Gastroesophageal sphincter (tissue), 4 donors: ENCODE measurements at regions not wholly inside any gene's neighbourhood (a gene's known extent, or its start where the extent isn't known, plus 50 kb on each side); places are given as distances from the start of the nearest gene placed in this dataset.

ENCODE experiments used
- ATAC-seq: fragments of 150-250 bp; one replicate; pipeline ENCODE4 v1.9.1; 2016; ENCODE audit warnings: mild to moderate bottlenecking, moderate library complexity
- H3K27ac ChIP-seq, 4 donors: fragments of 200-600 bp; sonication (generic) in 3 of 4; 1 replicate in 3 of 4; 2 replicates in 1 of 4; pipeline ENCODE4 v1.5.1; 2016 to 2019
- H3K27me3 ChIP-seq: fragments of 200-600 bp; sonication (generic); one replicate; pipeline ENCODE4 v1.5.1; 2019
- H3K36me3 ChIP-seq, 2 donors: fragments of 200-600 bp; sonication (generic); one replicate each; pipeline ENCODE4 v1.5.1; 2019; ENCODE audit warnings: control low read depth in 1 of 2
- H3K4me1 ChIP-seq, 3 donors: fragments of 200-600 bp; sonication (generic); 1 replicate in 2 of 3; 2 replicates in 1 of 3; pipeline ENCODE4 v1.5.1; 2016 to 2019; ENCODE audit warnings: control low read depth in 2 of 3
- H3K4me3 ChIP-seq, 2 donors: fragments of 200-600 bp; sonication (generic); one replicate each; pipeline ENCODE4 v1.5.1; 2019; ENCODE audit warnings: mild to moderate bottlenecking in 1 of 2, moderate library complexity in 1 of 2
- H3K9me3 ChIP-seq, 3 donors: fragments of 200-600 bp; sonication (generic); one replicate each; pipeline ENCODE4 v1.5.1; 2017 to 2019; ENCODE audit warnings: control low read depth in 2 of 3
- CTCF ChIP-seq, 4 experiments: fragments of 200-600 bp in 2 of 4; fragments of 450-650 bp in 2 of 4; sonication (generic) in 1 of 4; IDR thresholded peaks; one replicate each; pipeline ENCODE4 v1.5.1; 2017 to 2019; ENCODE audit warnings: antibody characterized with exemption in 4 of 4, mild to moderate bottlenecking in 2 of 4, moderate library complexity in 2 of 4
- EP300 ChIP-seq: sonication (generic); formaldehyde crosslinking; IDR thresholded peaks from one replicate; pipeline ENCODE4 v1.6.1; 2017; ENCODE audit warnings: antibody characterized with exemption, mild to moderate bottlenecking
- POLR2A ChIP-seq, 2 donors: fragments of 450-650 bp; IDR thresholded peaks; one replicate each; pipeline ENCODE4 v1.6.1; 2017; ENCODE audit warnings: antibody characterized with exemption in 2 of 2, mild to moderate bottlenecking in 2 of 2, moderate library complexity in 1 of 2
- POLR2AphosphoS5 ChIP-seq: sonication (generic); formaldehyde crosslinking; IDR thresholded peaks from one replicate; pipeline ENCODE4 v1.6.1; 2017; ENCODE audit warnings: antibody characterized with exemption
- WGBS, 2 donors: methylation state at CpG; one replicate each; pipeline ENCODE4 v1.1.5; 2018; ENCODE audit warnings: low coverage in 1 of 2; 5-methylcytosine and 5-hydroxymethylcytosine counted together

DNA sequence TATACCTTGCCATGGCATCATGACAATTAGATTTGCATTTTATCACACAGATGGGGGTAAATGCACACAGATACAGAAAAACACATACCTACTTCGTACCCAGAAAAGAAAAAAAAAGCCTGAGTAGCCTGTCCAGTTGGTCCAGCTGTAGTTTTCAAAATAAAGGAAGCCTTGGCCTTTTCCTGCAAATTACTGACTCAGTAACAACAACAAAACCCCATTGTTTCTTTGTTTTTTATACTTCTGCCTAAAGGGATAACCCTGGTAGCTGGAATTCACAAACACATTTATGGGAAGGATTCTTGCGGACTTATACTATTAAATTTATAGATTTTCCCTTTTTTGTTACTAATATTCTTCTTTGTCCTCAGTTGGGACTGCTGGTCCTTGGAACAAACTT is 156.4 kb upstream of the PCDH10 start:
- TF ChIP-seq POLR2A (IDR thresholded peaks at IDR 0.05): no peak
- no peak for TF ChIP-seq POLR2AphosphoS5
- TF ChIP-seq CTCF (IDR thresholded peaks at IDR 0.05): no peak
- TF ChIP-seq EP300: no peak

DNA sequence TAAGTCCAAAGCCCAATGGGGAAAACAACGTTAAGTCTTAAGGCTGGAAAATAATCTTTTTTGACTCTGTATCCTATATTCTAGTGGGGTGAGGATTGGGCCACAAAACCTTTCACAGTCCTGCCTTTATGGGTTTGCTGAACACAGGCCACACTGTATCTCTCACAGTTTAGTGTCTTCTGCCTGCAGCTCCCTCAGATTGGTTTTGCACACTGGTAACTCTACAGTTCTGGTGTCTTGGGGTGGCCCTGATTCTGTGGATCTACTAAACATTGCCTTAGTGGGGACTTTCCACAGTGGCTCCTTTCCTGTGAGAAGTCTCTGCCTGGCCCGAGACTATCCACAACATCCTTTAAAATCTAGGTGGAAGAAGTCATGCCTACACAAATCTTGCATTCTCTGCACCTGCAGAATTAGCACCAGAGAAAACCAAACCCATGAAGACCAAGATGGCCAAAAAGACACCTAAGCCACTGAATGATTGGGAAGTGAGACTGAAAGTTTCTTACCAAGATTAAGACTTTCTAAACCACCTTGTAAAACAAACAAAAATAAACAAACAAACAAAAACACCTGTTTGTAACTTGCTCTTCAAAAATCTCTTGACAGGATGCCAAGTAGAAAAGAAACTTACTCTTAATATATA is 150.4 kb upstream of the PCDH10 start:
- no peaks in the 10 kb centered on the region for H3K9me3 ChIP-seq

More for the DNA sequence above, 156.4 kb upstream of the PCDH10 start:
- no peak for ATAC-seq
- Histone ChIP-seq H3K36me3 (no peaks in the 10 kb centered on the region), H3K4me3 (no peak overlapping the region), H3K9me3 (no peaks in the 10 kb centered on the region), H3K4me1 (no peaks in the 10 kb centered on the region), H3K27ac (no peak overlapping the region), H3K27me3 (no peaks in the 10 kb centered on the region)
- WGBS, 2 donors: 58 to 67% methylated on average over 2 of the region's 2 CpGs

GRCh38 chr4:133000012-133000411 is 149.1 kb upstream of the PCDH10 start:
- 26 to 56% methylated on average over 3 of the region's 3 CpGs for WGBS, 2 donors
- no peaks in the 10 kb centered on the region for H3K27me3 ChIP-seq
- no peak overlapping the region for H3K4me3 ChIP-seq
- no peak for ATAC-seq
- TF ChIP-seq CTCF (IDR thresholded peaks at IDR 0.05): no peak
- no peak for TF ChIP-seq POLR2A (IDR thresholded peaks at IDR 0.05)
- no peak for TF ChIP-seq POLR2AphosphoS5
- TF ChIP-seq EP300: no peak
- H3K27ac ChIP-seq: no peak overlapping the region
- H3K36me3 ChIP-seq: no peaks in the 10 kb centered on the region
- H3K9me3 ChIP-seq: no peaks in the 10 kb centered on the region
- H3K4me1 ChIP-seq: no peaks in the 10 kb centered on the region

More for the DNA sequence above, 150.4 kb upstream of the PCDH10 start:
- Histone ChIP-seq H3K4me3 (no peak overlapping the region), H3K4me1 (no peaks in the 10 kb centered on the region), H3K36me3 (no peaks in the 10 kb centered on the region), H3K27me3 (no peaks in the 10 kb centered on the region), H3K27ac (no peak overlapping the region)
- WGBS, 2 donors: 95 to 100% methylated on average over 1 of the region's 2 CpGs
- no peak for ATAC-seq
- TF ChIP-seq CTCF (IDR thresholded peaks at IDR 0.05) (no peak), EP300 (no peak), POLR2A (IDR thresholded peaks at IDR 0.05) (no peak), POLR2AphosphoS5 (no peak)

DNA sequence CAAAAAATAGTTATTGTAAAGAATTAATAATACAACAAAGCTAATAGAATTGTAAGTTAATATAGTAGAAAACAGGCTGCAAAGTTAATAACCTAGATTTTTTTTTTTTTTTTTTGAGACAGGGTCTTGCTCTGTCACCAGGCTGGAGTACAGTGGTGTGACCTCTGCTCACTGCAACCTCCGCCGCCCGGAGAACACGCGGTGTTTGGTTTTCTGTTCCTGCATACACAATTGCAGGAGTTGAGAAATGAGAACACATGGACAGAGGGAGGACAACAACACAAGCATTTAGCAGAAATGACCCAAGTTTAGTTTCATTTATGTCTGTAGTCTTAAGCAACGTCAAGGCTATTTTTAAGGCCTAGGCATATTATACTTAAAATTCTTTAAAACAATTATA is 145.9 kb upstream of the PCDH10 start:
- Histone ChIP-seq H3K36me3 (no peaks in the 10 kb centered on the region), H3K4me1 (no peaks in the 10 kb centered on the region), H3K9me3 (no peaks in the 10 kb centered on the region), H3K27me3 (no peaks in the 10 kb centered on the region), H3K4me3 (no peak overlapping the region), H3K27ac (no peak overlapping the region)
- TF ChIP-seq CTCF (IDR thresholded peaks at IDR 0.05) (no peak), EP300 (no peak), POLR2A (IDR thresholded peaks at IDR 0.05) (no peak), POLR2AphosphoS5 (no peak)
- 78 to 93% methylated on average over 3 to 6 of the region's 6 CpGs for WGBS, 2 donors
- ATAC-seq: no peak

GRCh38 chr4:133014473-133015135 is 134.5 kb upstream of the PCDH10 start:
- H3K27ac ChIP-seq: no peak overlapping the region
- no peaks in the 10 kb centered on the region for H3K9me3 ChIP-seq
- ATAC-seq: no peak
- H3K36me3 ChIP-seq: no peaks in the 10 kb centered on the region
- H3K4me3 ChIP-seq: no peak overlapping the region
- TF ChIP-seq CTCF (IDR thresholded peaks at IDR 0.05) (no peak), POLR2A (IDR thresholded peaks at IDR 0.05) (no peak), EP300 (no peak), POLR2AphosphoS5 (no peak)
- peaks cover 0 to 6% (median 0%) of the 10 kb centered on the region in 3 donors for H3K4me1 ChIP-seq
- WGBS, 2 donors: 0 to 12% methylated on average over 2 to 3 of the region's 3 CpGs
- no peaks in the 10 kb centered on the region for H3K27me3 ChIP-seq
